ENCODE measurements at regions not wholly inside any gene's neighbourhood (a gene's known extent, or its start where the extent isn't known, plus 50 kb on each side); places are given as distances from the start of the nearest gene placed in this dataset.

DNA sequence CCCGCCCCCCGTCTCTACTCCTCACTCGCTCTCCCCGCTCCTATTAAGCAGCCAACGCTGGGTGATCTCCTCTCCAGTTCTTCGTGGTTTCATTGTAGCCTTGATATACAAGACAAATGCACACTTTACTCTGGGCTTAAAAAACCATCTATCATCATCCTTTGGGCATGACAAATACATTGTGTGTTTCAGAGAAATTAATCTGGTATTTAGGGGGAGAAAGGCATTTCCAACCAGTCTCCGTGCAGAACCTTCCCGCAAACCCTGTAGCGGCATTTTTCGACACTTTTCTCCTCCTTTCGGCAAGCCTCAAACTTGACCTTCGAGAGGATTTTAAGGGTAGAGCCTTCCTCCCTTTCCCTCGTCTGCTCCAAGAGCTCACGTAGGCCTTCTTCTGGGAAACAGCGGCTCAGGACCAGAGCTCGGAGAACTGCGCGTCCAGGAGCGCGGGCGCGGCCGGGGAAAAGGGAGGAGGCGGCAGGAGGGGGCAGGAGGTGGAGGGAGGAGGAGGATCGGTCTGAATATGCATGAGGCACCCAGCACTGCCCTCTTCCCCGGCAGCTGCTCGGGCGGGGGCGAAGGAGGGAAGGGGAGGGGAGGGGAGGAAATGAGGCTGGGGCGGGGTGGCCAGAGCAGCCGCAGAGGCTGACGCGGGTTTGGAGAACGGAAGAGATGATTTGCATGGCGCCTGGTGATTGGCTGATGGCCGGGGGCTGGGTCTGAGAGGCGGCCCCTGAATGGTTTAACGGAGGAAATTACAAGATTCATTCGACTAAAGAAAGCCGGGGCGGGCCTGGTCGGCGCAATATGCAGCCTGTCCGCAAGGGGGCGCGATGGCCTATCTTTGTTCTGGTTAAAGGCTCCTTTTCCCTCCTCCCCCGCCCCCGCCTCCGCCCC lies 127.5 kb downstream of the TMEM161B start:
- Histone ChIP-seq H3K27ac (peak overlapping the region in 3 of 4 donors; percentile 62 to 77 (median 73)), H3K4me3 (peak overlapping the region; percentile 38 to 57 (median 49)), H3K9me3 (no peaks in the 10 kb centered on the region), H3K27me3 (peaks cover 0 to 5% (median 0%) of the 10 kb centered on the region in 4 donors), H3K4me1 (peaks cover 14 to 54% (median 30%) of the 10 kb centered on the region in 4 donors), H3K36me3 (no peaks in the 10 kb centered on the region)
- WGBS, 2 donors = 3 to 4% methylated on average over 43 to 47 of the region's 49 CpGs
- no peak for TF ChIP-seq EP300 (IDR thresholded peaks at IDR 0.05)
- TF ChIP-seq POLR2A (IDR thresholded peaks at IDR 0.05) = peak in 1 of 4 donors; percentile 58
- TF ChIP-seq, protein P1, sequence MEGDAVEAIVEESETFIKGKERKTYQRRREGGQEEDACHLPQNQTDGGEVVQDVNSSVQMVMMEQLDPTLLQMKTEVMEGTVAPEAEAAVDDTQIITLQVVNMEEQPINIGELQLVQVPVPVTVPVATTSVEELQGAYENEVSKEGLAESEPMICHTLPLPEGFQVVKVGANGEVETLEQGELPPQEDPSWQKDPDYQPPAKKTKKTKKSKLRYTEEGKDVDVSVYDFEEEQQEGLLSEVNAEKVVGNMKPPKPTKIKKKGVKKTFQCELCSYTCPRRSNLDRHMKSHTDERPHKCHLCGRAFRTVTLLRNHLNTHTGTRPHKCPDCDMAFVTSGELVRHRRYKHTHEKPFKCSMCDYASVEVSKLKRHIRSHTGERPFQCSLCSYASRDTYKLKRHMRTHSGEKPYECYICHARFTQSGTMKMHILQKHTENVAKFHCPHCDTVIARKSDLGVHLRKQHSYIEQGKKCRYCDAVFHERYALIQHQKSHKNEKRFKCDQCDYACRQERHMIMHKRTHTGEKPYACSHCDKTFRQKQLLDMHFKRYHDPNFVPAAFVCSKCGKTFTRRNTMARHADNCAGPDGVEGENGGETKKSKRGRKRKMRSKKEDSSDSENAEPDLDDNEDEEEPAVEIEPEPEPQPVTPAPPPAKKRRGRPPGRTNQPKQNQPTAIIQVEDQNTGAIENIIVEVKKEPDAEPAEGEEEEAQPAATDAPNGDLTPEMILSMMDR (IDR thresholded peaks at IDR 0.05) = peak; percentile 63 to 75 (median 67)
- TF ChIP-seq POLR2AphosphoS5 (IDR thresholded peaks at IDR 0.05) = peak; percentile 52 to 77
- ATAC-seq (ENCODE audit: low FRiP score in 2 of 2) (peak; percentile 96 to 98), DNase-seq (peak; percentile 95 to 97)

DNA sequence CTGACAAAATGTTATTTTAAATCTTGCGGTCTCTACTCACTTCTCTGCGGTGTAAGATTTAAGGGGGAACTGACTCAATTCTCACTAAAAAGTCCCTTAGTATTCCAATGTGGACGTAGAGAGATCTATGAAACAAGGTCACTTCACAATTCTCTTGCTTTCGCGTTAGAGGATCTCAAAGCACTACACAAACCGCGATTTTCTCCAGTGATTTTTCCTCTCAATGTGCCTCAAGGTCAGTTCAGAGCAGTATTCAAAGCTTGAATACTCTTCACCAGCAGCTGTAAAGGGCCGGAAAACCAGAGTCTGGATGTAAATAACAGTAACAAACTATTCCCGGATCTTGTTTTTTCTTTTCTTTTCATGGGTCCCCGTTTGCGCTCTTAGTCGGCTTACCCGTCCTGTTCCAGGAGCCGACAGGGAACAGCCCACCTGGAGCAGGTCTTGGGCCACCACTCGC lies 128.2 kb downstream of the TMEM161B start:
- H3K27ac ChIP-seq = peak overlapping the region in 2 of 4 donors; percentile 62 to 77
- peak overlapping the region; percentile 38 to 57 (median 49) for H3K4me3 ChIP-seq
- TF ChIP-seq POLR2AphosphoS5 (IDR thresholded peaks at IDR 0.05) (no peak), POLR2A (IDR thresholded peaks at IDR 0.05) (no peak), EP300 (IDR thresholded peaks at IDR 0.05) (no peak)
- TF ChIP-seq, protein P1 (IDR thresholded peaks at IDR 0.05) = no peak
- H3K4me1 ChIP-seq = peaks cover 10 to 47% (median 26%) of the 10 kb centered on the region in 4 donors
- 6 to 11% methylated on average over 15 of the region's 15 CpGs for WGBS, 2 donors
- no peaks in the 10 kb centered on the region for H3K36me3 ChIP-seq
- DNase-seq (peak; percentile 62 to 79), ATAC-seq (ENCODE audit: low FRiP score in 2 of 2) (no peak)
- H3K9me3 ChIP-seq = no peaks in the 10 kb centered on the region
- peaks cover 0 to 3% (median 0%) of the 10 kb centered on the region in 4 donors for H3K27me3 ChIP-seq

DNA sequence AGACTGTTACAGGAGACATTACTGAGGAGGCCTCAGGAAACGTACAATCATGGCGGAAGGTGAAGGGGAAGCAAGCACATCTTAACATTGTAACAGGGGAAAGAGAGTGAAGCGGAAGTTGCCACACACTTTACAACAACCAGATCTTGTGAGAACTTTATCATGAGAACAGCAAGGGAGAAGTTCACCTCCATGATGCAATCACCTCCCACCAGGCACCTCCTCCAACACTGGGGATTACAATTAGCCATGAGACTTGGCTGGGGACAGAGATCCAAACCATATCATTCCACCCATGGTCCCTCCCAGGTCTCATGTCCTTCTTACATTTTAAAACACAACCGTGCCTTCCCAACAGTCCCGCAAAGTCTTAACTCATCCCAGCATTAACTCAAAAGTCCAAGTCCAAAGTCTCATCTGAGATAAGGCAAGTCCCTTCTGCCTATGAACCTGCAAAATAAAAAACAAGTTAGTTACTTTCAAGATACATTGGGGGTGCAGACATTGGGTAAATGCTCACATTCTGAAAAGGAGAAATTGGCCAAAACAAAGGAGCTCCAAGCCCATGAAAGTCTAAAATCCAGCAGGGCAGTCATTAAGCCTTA lies 138.3 kb downstream of the TMEM161B start:
- TF ChIP-seq EP300 (IDR thresholded peaks at IDR 0.05) = no peak
- TF ChIP-seq POLR2AphosphoS5 (IDR thresholded peaks at IDR 0.05) = no peak
- no peak for TF ChIP-seq POLR2A (IDR thresholded peaks at IDR 0.05)
- TF ChIP-seq, protein P1 (IDR thresholded peaks at IDR 0.05) = no peak
- WGBS, 2 donors = 94 to 98% methylated on average over 5 of the region's 5 CpGs
- no peak for ATAC-seq (ENCODE audit: low FRiP score in 2 of 2)
- Histone ChIP-seq H3K36me3 (no peaks in the 10 kb centered on the region), H3K27ac (no peak overlapping the region), H3K4me3 (no peak overlapping the region), H3K27me3 (no peaks in the 10 kb centered on the region), H3K9me3 (no peaks in the 10 kb centered on the region), H3K4me1 (no peaks in the 10 kb centered on the region)
- DNase-seq = no peak

DNA sequence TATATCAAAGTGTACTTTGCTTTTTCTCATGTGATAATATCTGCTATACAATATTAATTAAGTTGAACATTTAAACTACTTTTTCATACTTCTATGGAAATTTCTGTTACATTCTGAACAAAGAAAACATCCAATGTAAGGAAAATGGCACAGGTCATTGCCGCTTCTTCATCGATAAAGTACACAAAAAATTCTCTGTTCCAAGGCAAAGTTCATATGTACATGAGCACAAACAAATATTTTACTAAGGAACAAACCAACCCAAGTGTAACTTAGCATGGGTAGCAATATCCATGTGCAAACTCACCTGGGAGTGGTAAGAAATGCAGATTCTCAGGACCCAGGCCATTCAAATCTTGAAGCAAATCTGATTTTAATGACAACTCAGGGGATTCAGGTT lies 139.8 kb downstream of the TMEM161B start:
- Histone ChIP-seq H3K27ac (no peak overlapping the region), H3K9me3 (no peaks in the 10 kb centered on the region), H3K4me3 (no peak overlapping the region), H3K4me1 (no peaks in the 10 kb centered on the region), H3K36me3 (no peaks in the 10 kb centered on the region), H3K27me3 (no peaks in the 10 kb centered on the region)
- DNase-seq (no peak), ATAC-seq (ENCODE audit: low FRiP score in 2 of 2) (no peak)
- 100% methylated on average over 2 of the region's 2 CpGs for WGBS, 2 donors
- no peak for TF ChIP-seq POLR2A (IDR thresholded peaks at IDR 0.05)
- TF ChIP-seq EP300 (IDR thresholded peaks at IDR 0.05) = no peak
- no peak for TF ChIP-seq POLR2AphosphoS5 (IDR thresholded peaks at IDR 0.05)
- TF ChIP-seq, protein P1 (IDR thresholded peaks at IDR 0.05) = no peak
